Amniotic epithelial cell (primary cell): ENCODE measurements at regions not wholly inside any gene's neighbourhood (a gene's known extent, or its start where the extent isn't known, plus 50 kb on each side); places are given as distances from the start of the nearest gene placed in this dataset.

Experiments
- DNase-seq: peaks from one replicate; pipeline ENCODE4 v3.0.0-alpha.2; 2010; ENCODE audit warnings: low read depth

DNA sequence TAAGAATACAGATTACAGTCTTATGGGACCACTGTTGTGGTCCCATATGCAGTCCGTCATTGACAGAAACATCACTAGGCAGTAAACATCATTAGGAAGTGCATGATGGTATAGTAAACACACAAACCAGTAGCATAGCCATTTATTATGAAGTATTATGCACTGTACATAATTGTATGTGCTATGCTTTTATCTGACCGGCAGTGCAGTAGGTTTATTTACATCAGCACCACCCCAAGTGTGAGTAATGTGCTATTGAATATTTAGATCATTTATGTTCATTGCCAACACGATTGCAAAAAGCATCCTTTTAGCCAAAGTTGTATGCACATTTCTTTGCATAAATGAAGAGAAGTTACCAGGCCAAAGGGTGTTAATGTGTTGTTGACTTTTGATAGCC is 531.6 kb upstream of the TBX3 start:
- no peak for DNase-seq

DNA sequence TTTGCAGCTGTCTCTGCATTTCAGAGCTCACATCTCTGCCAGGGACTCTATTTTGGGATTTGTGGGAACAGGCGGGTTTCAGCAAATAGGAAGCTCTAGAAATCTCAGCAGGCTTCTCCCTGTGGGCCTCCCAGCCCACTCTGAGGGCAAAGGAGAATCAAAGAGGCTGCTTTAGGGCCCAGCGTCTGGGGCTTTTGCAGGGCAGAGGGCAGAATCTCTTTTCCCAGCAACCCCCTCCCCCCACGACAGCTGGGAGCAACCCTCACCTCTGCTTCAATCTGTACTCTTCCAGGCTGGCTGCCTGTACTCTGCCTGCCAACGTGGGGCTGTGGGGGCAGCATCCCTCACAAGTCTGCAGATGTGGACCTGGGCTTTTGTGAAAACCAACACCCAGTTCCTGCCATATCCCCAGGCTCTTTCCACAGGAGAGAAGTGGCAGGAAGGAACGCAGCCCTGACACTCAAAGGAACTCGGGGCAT is 529.6 kb upstream of the TBX3 start:
- no peak for DNase-seq

- no peak for DNase-seq
Measured at GRCh38 chr12:115213118-115213517, 529.1 kb upstream of the TBX3 start.

DNA sequence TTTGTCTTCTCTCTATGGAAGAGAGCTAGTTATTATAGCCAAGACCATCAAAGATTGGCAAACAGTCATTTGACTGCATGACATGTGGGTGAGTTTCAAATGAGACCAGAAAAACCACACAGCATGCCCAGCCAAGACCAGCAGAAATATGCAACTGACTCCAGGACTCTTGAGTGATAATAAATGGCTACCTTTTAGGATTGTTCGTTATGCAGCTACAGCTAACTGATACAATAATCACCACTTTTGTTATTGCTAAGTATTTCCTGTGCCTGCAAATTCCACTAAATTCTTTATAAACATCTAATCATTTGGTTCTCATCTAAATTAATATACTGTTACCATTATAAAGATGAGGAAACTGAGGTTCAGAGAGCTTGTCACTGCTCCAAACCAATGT is 528.4 kb upstream of the TBX3 start:
- DNase-seq: no peak

DNA sequence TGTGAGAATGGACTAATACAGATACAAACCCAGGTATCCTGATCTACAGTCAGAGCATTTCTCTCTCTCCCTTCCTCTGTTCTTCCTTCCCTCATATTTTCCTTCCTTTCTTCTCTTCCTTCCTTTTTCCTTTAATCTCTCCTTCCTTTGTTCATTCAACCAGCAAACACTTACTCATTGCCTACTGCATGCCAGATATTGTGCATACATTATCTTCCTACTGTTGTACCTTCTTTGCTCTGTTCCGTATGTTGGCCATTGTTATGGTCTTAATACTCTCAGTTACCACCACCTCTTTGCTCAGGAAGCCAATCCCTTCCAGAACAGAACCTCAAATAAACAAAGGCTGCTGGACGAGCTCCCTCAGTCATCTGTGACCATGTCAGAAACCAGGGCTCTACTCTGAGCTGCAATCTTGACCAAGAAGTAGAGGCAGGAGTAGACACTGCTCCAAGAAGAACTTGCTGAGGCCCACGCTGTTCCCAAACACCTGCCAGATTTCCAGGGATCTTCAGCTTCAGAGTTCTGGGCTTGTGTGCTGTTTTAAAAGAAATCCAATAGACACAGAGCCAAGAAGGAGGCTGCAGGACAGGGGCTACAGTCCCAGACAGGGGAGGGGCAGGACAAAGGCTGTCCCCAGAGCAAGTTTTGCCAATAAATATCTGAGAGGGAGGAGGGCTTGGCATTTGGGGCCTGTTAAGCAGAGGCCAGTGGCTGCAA is 526.7 kb upstream of the TBX3 start:
- no peak for DNase-seq

- peak; percentile 44 for DNase-seq
Measured at GRCh38 chr12:115209230-115209629, 525.3 kb upstream of the TBX3 start.

DNA sequence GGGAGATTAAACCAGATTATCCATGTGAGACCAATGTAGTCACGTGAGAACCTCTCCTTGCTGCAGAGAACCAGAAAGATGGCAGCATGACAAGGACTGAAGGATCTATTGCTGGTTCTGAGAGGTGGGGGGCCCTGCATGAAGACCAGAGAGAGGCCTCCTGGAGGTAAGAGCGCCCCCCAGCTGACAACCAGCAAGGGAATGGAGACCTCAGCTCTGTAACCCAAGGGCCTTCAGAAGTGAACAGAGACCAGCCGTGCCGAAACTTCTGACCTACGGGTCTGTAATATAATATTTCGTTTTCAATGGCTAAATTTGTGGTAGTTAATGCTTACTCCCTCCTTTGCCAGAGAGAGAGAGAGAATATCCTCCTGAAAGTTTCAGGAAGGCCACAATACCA is 524.1 kb upstream of the TBX3 start:
- no peak for DNase-seq

DNA sequence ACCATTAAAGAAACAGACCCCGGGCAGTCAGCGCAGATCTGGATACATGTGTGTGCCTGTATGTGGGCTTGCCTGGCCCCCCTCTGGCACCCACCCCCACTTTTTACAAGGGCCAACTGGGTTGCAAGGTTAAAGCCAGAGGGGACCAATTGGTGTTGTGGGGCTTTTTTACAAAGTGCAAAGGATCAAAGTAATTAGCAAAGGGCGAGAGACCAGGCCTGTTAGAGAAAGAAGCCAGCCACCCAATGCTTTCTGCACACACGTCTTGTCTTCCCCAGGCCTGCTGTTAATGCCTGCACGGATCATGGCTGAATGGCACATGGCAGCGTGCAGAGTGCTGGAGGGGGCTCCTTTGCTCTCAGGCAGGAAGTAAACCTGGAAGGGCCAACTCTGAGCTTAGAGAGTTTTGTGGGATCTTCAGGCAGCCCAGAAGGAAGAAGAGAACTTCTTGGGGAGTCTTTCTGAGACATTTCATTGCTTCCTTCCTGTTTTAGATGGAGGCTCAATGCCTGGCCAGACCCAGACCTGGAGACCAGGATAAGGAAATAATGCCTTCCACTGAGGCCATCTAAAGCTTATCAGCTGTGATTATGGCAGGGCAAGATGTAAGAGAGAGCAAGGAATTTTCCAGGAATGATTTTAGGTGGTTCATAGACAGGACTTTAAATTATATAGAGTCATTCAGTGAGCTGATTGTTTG is 523.4 kb upstream of the TBX3 start:
- DNase-seq: no peak

GRCh38 chr12:115206801-115207200 is 522.8 kb upstream of the TBX3 start:
- no peak for DNase-seq

DNA sequence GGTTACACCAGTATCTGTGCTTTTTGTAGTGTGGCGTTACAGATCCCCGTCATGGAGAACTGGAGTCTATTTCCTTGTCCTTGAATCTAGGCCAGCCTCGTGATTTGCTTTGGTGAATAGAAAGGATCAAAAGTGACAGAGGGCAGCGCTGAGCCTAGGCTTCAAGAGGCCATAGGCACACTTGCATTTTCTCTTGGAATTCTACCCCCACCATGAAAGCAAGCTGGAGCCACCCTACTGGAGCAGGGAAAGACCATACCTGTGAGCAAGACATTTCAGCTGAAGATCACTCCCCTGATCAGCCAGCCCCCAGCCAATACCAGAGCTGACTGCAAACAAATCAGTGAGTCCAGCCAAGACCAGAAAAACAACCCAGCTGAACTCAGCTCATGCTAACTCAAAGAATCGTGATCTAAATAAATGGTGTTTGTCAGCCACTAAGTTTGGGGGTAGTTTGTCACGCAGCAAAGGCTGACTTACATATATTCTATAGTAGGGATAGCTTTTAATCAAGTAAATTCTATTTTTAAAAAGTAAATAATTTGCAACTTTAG is 521.9 kb upstream of the TBX3 start:
- DNase-seq: no peak

- DNase-seq: peak; percentile 86
Measured at GRCh38 chr12:115204957-115205754, 521.2 kb upstream of the TBX3 start.

GRCh38 chr12:115203701-115204100 is 519.7 kb upstream of the TBX3 start:
- peak; percentile 86 for DNase-seq

- peak; percentile 86 for DNase-seq
Measured at GRCh38 chr12:115201966-115202365, 518.0 kb upstream of the TBX3 start.

DNA sequence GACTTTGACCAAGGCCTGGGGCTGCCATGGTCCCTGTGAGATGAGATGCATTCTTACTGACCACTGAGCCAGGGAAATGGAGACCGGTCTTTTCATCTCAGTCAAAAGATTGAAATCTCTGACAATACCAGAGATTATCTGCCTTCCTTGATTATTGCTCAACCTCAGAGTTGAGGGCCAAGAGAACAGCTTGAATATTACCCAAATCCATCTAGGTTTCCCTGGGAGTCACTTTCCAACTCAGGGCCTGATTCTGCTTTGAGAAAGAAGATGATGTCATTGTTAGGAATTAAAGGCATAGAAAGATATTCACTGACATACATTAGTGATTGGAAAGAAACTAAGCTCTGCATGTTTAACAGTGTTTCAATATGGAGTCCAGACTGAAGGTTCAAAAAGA is 515.9 kb upstream of the TBX3 start:
- peak; percentile 88 for DNase-seq

DNA sequence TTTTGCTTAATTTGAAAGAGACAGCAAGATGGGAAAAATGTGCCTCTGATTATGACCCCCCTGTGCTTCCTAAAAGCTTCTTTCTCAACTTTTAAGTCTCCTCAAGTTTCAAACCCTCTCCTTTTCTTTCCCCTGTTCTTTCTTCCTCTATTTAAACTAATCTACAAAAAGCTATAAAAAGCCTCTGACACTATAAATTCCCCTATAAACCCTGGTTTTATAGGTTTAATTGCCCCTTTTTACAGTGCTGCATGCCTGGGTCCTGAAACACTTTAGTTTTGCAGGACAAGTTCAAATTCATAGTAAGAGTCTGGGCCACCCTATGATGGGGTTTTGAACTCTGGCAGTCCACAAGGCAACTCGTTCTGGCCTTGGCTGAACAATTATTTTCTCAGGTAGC is 510.9 kb upstream of the TBX3 start:
- DNase-seq: no peak

GRCh38 chr12:115194448-115194847 is 510.5 kb upstream of the TBX3 start:
- DNase-seq: no peak

DNA sequence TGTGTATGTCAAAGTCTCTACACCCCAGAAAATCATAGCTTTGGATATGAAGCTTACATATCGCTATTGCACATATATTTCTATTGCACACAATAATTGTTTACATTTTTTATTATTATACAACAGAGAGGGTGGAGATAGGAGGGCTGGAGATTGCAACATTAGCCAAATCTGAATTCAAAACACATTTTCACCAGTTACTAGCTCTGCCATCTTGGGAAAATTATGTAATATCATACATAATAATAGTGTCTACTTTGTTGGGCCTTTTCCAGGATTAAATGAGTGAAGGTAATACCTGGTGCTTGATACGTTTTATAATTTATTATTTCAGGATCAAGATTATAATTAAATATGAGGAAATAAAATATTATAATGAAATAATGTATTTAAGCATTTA is 507.4 kb upstream of the TBX3 start:
- no peak for DNase-seq

- no peak for DNase-seq
Measured at GRCh38 chr12:115190010-115190770, 506.2 kb upstream of the TBX3 start.

DNA sequence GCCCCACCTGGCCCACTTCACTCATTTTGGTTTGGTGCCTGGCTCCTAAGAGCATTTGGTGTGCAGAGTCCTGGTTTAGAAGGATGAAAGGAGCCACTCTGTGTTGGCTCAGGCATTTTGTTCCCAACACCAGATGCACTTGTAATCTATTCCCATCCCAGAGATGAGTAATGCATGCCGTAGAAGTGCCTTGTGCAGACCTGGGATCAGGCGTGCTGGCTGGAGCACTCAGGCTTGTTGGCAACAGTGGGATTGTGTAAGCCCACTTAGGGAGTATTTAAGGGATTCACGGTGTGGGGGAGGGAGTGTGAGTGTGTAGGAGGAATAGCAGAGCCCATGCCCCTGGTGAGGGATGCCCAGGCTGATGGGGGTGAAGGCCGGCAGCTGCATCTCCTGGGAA is 501.5 kb upstream of the TBX3 start:
- peak; percentile 96 for DNase-seq

DNA sequence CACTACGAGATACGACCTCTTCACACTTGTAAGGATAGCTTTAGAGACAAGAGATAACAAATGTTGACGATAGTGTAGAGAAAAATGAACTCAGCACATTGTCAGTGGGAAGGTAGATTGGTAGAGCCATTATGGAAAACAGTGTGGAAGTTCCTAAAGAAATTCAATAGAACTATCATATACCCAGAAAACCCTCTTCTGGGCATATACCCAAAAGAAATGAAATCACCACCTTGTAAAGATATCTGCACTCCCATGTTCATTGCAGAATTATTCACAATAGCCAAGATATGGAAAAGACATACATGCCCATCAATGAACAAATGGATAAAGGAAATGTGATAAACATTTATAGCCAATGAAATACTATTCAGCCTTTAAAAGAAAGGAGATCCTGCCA is 499.8 kb upstream of the TBX3 start:
- no peak for DNase-seq

- no peak for DNase-seq
Measured at GRCh38 chr12:115177899-115178298, 493.9 kb upstream of the TBX3 start.
